HG03442 (cell line): ENCODE measurements at regions not wholly inside any gene's neighbourhood (a gene's known extent, or its start where the extent isn't known, plus 50 kb on each side); places are given as distances from the start of the nearest gene placed in this dataset.

Experiments
- ATAC-seq: cut with Tn5 transposase; IDR thresholded peaks from one replicate; pipeline ENCODE4 v1.9.1; 2021; ENCODE audit warnings: mild to moderate bottlenecking, moderate library complexity; ENCODE audit not compliant: unreplicated experiment

GRCh38 chr6:105510746-105511145, 107.9 kb upstream of the PREP start:
- no peak for ATAC-seq

GRCh38 chr6:105509506-105510331, 106.8 kb upstream of the PREP start:
- ATAC-seq = no peak

GRCh38 chr6:105507811-105508210, 104.9 kb upstream of the PREP start:
- no peak for ATAC-seq

- ATAC-seq = no peak
These were observed 101.8 kb upstream of the PREP start for GRCh38 chr6:105504706-105505105.

GRCh38 chr6:105503641-105504040, 100.8 kb upstream of the PREP start:
- no peak for ATAC-seq

GRCh38 chr6:105501826-105502344, 99.0 kb upstream of the PREP start:
- ATAC-seq = no peak

GRCh38 chr6:105501246-105501645, 98.4 kb upstream of the PREP start:
- ATAC-seq = no peak

GRCh38 chr6:105500693-105501092, 97.8 kb upstream of the PREP start:
- ATAC-seq = no peak

- no peak for ATAC-seq
These were observed 97.0 kb upstream of the PREP start for GRCh38 chr6:105499931-105500330.

- no peak for ATAC-seq
These were observed 96.4 kb upstream of the PREP start for GRCh38 chr6:105499136-105499870.

- ATAC-seq = no peak
These were observed 94.7 kb upstream of the PREP start for GRCh38 chr6:105497549-105497948.

- peak; percentile 71 for ATAC-seq
These were observed 92.6 kb upstream of the PREP start for GRCh38 chr6:105495515-105495914.

GRCh38 chr6:105494688-105495087, 91.8 kb upstream of the PREP start:
- no peak for ATAC-seq

- no peak for ATAC-seq
These were observed 90.9 kb upstream of the PREP start for GRCh38 chr6:105493736-105494135.

- ATAC-seq = peak; percentile 78
These were observed 90.1 kb upstream of the PREP start for GRCh38 chr6:105492706-105493673.

GRCh38 chr6:105489216-105489530, 86.3 kb upstream of the PREP start:
- ATAC-seq = no peak

GRCh38 chr6:105488516-105489215, 85.8 kb upstream of the PREP start:
- no peak for ATAC-seq

- ATAC-seq = no peak
These were observed 84.3 kb upstream of the PREP start for GRCh38 chr6:105487040-105487790.

- peak; percentile 46 for ATAC-seq
These were observed 82.6 kb upstream of the PREP start for GRCh38 chr6:105485456-105485855.
